MM.1S (cell line): ENCODE measurements at regions not wholly inside any gene's neighbourhood (a gene's known extent, or its start where the extent isn't known, plus 50 kb on each side); places are given as distances from the start of the nearest gene placed in this dataset.

ENCODE experiments used
- CTCF ChIP-seq: fragments of 300-600 bp; sonication (generic); IDR thresholded peaks from 2 replicates; pipeline ENCODE4 v1.5.1; 2016; ENCODE audit warnings: antibody characterized with exemption, low read length, mixed read lengths
- EZH2 ChIP-seq: fragments of 300-600 bp; sonication (generic); optimal IDR thresholded peaks from 2 replicates; pipeline ENCODE3; 2017; ENCODE audit warnings: low read depth, mild to moderate bottlenecking, antibody characterized with exemption, low read length, mixed read lengths

GRCh38 chr6:106830930-106831329, 143.6 kb downstream of the CD24 start:
- TF ChIP-seq CTCF (no peak), EZH2 (no peak)
